Adrenal gland (tissue), 5 donors: ENCODE measurements at regions not wholly inside any gene's neighbourhood (a gene's known extent, or its start where the extent isn't known, plus 50 kb on each side); places are given as distances from the start of the nearest gene placed in this dataset.

Source experiments
- POLR2A ChIP-seq, 2 donors: fragments of 450-650 bp; IDR thresholded peaks; one replicate each; pipeline ENCODE4 v1.6.1; 2017; ENCODE audit warnings: antibody characterized with exemption in 2 of 2, mild to moderate bottlenecking in 2 of 2, moderate library complexity in 1 of 2
- TF ChIP-seq, protein P1 (sequence below), 6 experiments: fragments of 450-650 bp in 4 of 6; fragments of 200-600 bp in 2 of 6; sonication (generic) in 1 of 6; IDR thresholded peaks; 1 replicate in 5 of 6; 2 replicates in 1 of 6; pipeline versions ENCODE4 v1.5.1 to v1.8.0; 2016 to 2021; ENCODE audit warnings: antibody characterized with exemption in 6 of 6, mild to moderate bottlenecking in 2 of 6, moderate library complexity in 1 of 6
- donor health status: DM: no; HTN: no; CAD: no.

DNA sequence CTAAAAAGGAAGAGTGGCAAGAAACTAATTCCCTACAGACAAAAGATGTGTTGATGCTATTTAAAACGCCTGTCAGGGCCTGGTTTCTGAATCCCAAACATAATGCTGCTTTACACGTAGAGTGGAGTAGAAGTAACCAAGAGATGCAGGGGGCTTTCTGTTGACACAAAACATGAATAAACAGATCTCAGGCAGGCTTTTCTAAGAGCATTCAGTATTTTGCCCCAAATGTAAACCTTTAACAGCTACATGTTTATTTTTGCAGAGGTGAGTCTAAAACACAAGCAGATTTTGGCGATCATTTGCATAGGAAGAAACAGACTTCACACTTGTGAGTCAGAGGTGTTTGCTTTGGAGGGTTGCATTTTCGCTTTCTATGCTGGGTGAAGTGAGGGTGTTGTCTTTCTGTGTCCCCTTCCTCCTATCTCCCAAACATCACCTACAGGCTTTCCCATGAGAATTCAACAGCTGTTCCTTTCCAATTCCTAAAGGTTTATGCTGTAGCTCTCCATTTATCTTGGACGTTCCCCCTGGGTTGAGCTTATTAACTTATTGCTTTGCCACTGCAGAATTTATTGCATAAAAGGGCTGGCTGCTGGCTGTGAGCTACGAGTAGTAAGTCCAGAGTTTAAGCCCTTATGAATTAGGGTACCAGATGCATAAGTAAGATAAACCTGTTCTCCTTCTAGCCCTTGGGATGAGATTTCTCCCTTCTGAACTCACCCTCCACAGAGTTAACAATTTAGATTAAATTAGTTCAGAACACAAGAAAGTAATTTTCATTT is 156.7 kb downstream of the DIPK2A start:
- TF ChIP-seq, protein P1, sequence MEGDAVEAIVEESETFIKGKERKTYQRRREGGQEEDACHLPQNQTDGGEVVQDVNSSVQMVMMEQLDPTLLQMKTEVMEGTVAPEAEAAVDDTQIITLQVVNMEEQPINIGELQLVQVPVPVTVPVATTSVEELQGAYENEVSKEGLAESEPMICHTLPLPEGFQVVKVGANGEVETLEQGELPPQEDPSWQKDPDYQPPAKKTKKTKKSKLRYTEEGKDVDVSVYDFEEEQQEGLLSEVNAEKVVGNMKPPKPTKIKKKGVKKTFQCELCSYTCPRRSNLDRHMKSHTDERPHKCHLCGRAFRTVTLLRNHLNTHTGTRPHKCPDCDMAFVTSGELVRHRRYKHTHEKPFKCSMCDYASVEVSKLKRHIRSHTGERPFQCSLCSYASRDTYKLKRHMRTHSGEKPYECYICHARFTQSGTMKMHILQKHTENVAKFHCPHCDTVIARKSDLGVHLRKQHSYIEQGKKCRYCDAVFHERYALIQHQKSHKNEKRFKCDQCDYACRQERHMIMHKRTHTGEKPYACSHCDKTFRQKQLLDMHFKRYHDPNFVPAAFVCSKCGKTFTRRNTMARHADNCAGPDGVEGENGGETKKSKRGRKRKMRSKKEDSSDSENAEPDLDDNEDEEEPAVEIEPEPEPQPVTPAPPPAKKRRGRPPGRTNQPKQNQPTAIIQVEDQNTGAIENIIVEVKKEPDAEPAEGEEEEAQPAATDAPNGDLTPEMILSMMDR (IDR thresholded peaks at IDR 0.05), result no peak
- no peak for TF ChIP-seq POLR2A (IDR thresholded peaks at IDR 0.05)
